GM21619 (cell line): ENCODE measurements at regions not wholly inside any gene's neighbourhood (a gene's known extent, or its start where the extent isn't known, plus 50 kb on each side); places are given as distances from the start of the nearest gene placed in this dataset.

Experiments used
- ATAC-seq: cut with Tn5 transposase; IDR thresholded peaks from one replicate; pipeline ENCODE4 v1.9.1; 2021; ENCODE audit not compliant: unreplicated experiment

DNA sequence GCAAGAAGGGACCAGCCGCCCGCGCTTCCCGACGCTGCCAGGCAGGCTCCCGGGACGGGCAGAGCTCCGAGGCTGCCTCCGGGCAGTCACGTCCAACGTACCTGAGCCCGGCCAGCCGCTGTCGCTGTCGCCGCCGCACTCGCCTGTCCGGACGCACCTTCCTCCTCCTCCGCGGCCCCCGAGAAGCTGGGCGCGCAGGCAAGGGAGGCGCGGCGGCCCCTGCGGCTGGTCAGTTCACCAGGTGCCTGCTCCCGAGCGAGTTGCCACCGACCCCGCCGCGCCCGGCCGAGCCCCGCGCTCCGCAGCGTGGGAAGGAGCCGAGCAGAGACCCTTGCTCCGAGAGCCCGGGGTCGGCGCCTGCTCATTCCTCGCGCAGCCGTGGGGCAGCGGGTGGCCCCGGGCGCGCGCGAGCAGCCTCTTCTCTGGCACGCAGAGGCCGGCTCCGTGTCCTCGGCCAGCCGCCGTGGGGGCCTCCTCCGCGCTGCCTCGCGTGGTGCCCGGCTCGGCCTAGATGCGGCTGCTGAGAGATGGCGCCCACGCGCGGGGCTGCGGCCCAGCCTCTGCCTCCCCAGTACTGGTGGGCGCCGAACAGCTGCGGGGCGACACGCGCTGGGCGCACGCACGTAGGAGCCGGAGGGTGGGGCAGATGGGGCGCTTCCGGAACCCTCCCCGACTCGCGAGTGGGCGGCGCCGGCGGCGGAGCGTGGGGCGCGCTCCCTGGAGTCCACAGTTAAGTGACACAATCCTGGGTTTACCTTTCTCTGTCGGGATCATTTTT, 419.4 kb downstream of the UQCRFS1 start:
- ATAC-seq, result no peak

DNA sequence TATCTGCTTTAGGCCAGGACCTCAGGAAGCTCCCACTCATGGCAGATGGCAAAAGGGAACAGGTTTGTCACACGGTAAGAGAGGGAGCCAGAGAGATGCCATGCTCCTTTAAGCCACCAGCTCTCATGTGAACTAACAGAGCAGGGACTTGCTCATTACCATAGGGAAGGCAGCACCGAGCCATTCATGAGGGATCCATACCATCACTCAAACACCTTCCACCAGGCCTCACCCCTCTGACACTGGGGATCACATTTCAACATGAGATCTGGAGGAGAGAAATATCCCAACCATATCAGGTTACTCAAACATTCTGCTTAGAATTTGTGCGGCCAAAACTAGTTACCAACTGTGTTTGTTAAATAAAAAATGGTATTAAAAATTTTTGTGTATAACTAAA, 427.0 kb downstream of the UQCRFS1 start:
- no peak for ATAC-seq

DNA sequence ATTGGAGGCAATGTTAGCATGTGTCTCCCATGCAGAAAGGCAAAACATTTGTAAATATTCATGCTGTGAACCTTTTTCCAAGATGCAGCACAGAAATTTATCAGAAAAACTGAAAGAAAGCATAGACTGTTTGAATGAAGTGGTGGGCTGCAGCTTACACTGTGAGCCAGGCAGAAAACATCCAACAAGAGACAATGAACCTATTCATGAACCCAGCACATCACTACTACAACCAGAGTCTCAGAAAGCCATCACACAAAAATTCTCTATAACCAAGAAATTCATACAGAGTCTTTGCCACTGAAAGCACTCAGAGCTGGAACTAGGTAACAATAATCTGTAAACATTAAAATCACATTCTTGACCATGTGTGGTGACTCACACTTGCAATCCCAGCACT, 448.9 kb downstream of the UQCRFS1 start:
- no peak for ATAC-seq

DNA sequence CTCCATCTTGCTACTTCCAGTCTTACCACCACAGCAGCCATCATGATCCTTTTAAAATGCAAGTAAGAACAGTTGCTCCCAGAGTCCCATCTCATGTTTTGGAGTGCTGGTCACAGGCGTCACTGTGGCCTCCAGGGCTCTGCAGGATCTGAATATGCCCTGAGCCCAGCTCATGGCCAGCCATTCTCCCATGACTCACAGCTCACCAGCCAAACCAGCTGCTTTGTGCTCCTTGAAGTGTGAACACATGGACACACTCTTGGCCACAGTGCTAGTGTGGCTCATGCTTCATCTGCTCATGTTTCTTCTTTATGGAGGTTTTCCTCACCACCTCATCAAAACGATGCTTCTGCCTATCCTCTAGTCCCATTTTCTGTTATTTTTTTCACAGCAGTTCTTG, 466.5 kb downstream of the UQCRFS1 start:
- no peak for ATAC-seq

DNA sequence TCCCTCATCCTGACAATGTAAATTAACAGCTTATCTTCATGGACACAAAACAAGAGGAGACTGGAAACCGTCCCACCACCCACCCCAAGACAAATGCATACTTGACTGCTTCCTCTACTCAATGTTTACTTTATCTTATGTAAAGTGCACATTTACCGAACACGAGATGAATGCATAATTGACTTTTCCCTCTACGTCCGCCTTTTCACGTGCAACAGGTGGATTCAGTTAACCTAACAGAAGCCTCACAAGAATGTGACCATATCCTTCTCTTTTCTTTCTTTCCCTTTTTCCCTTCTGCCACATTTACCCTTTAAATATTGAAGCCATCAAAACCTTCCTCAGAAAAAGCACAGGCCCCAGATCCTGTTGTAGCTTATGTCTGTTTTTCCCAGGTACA, 468.0 kb downstream of the UQCRFS1 start:
- no peak for ATAC-seq

DNA sequence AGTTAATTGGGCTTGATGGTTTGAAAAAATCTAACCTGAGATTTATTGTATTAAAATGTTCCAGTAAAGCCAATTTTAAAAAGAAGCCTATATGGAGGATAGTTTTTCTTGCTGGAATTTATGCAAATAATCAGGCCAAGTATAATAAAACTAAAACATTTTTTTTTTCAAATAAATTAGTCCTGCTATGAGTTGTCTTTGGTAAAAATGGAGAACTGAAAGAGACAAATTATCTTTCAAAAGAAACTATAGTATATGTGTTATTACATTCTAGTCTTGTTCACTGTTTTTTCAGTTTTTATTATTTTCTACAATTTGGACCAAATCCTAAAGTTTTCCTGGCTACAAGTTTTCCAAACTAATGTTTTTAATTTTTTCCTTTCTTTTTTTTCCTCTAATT, 468.9 kb downstream of the UQCRFS1 start:
- ATAC-seq, result no peak

DNA sequence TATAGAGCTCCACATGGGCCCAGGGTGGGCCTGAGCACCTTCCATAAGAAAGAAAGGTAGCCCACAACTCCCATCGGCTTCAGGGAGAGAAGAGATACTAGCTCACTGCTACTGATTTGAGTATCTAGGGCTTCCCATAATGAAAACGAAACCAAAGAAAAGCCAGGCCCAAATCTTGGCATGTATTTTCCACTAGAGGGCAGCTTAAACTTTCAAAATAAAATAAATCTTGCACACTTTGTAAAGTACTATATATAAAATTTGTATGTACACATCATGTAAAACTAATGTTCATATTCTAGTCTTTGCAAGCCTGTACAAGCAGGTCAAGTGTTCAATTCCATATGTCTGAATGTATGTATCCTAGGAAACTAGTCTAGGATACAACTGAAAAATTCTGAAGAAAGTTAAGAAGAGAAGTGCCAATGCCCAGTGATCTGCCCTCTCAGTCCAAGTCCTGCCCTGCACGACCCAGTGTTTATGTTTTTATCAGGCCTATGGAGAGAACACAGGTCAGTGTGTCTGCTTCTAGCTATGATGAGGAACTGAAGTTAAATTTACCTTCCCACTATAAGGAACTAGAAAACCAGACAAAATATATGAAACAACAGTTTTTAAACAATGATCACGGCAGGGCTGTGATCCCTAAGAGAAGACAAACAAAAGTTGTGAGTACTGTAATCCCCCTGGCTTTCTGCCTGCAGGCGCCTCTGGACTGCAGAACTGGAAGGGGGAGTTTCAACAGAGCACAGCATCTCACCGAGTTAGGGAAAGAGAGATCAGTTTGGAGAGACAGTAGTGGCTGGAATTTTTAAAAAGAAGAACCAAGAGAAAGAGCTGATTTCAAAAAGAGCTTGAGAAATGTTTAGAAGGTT, 475.7 kb downstream of the UQCRFS1 start:
- ATAC-seq, result no peak

DNA sequence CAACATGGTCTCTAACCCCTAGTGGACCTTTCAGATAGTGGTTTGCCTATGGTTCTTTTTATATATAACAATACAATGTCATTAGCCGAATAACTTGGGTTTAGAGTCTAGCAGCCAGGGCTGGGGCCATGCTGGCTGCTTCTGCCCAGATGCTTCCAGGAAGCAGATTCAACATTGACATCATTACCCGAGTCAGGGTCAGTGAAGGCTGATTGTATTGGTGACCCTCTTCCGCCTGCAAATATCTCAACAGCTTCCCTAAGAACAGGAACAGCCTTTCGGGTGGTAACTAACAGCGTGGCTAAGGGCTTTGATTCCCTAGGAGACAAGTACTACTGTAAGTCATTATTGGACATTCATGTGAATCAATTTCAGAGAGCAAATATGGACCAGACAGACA, 476.4 kb downstream of the UQCRFS1 start:
- no peak for ATAC-seq

DNA sequence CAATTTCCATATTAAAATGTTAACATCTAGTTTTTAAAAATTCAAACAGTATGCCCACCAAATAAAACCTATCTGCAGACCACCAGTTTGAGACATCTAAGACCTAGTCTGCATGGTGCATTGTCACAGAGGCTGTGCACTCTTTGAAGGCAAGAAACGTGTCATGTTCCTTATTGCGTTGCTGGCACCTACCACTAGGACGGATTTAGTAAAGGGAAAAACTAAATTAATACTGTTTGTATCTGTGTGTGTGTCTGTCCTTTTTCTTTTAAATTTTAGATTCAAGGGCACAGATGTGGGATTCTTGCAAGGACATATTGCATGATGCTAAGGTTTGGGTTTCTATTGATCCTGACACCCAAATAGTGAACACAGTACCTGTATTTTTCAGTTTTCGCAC, 481.4 kb downstream of the UQCRFS1 start:
- no peak for ATAC-seq

DNA sequence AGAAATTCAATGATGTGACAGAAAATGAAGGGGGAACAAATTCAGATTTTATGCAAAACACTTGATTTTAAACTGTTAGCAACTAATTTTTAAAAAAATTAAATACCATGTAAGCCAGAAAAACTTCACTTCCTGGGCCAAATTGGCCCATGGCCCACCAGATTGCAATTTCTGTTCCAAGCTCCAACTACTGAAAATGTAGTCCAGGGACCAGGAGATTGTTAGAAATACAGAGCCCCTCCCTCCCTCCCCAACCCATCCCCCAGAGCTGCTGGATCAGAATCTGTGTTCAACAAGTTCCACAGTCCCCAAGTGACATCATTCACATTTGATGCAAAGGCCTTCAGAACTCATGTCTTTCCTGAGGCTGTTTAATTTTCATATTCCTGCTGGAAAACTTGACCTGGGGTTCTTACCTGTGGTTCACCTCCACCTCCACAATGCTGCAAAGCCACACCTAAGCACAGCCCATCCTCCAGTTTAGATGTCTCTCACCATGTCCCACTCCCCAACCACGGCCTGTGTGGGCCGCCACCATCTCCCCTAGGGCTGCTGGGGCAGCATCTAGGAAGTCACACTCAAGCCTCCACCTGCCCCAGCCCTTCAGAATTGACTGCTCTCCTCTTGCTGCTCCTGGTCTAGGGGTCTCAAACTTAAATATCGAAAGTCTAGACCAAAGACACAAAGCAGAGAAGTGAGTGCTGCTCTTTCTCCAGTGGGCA, 482.0 kb downstream of the UQCRFS1 start:
- no peak for ATAC-seq

DNA sequence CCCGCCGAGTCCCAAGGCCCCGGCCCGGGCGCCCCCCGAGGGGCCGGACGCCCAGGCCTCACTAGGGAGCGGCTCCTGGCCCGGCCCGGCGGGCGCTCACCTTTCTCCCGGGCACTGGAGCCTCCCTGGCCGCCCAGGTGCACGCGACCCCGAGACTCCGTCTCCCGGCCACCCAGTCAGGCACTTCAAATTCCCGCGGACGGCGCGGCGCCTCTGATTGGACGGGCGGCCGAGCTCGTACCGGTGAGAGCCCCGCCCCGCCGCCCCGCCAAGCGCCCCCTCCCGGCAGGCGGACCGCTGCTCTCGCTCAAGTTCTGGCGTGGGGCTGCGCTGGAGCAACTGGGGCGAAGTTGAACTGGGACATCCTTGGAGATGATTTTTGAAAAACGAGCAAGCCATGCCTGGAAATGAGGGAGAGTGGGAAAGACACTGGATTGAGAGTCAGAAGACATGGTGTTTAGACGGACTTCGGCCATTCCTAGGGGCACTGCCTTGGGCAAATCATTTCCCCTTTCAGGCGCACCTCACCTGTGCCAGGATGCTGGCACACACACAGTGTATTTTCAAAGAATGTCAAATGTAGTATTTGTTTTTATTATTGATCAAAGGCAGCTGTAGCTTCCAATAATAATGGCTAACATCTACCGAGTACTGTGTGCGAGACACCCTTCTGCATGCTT, 485.3 kb downstream of the UQCRFS1 start:
- ATAC-seq, result no peak

DNA sequence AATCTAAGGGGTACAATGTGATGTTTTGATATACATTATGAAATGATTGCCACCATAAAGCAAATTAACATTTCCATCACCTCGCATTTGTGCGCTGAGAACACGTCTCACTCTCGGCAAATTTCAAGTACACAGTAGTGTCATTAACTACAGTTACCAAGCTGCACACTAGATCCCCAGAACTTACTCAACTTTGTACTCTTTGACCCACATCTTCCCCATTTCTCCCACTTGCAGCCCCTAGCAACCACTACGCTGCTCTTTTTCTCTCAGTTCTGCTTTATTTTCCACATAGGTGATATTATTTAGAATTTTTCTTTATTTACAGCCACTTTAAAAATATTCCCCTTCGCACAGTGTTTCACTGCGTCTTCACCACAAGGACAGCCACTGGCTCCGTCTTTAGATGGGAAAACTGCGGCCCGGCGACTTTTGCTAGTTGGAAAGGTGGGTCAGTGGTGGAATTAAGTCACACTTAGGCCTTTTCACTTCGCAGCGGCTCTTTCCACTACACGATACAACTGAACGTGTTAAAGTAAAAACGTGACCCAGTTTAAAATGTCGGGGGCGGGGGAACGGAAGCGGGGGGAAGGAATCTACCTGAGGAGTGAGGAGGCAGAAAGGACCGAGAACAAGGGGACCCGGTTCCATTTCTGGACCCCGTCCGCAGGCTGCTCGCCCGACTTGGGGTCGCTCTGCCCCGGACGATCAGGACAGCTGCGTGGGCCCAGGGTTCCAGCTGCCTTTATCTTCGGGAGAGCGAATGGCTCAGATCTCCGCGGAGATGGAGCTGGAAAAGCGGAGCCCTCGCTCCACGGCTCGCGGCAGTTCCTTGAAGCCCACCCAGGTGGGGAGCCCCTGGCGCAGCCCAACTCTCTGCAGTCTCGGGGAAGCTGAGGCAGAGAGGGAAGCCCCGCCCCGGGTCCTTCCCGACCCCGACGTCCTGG, 486.1 kb downstream of the UQCRFS1 start:
- ATAC-seq, result no peak

DNA sequence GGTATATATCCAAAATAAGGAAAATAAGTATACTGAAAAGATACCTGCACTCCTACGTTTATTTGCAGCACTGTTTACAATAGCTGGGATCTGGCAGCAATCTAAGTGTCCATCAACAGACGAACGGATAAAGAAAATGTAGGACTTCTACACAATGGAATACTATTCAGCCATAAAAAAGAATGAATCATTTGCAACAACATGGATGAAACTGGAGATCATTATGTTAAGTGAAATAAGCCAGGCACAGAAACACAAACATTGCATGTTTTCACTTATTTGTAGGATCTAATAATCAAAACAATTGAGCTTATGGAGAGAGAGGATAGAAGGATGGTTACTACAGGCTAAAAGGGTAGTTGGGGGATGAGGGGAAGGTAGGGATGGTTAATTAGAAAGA, 494.0 kb downstream of the UQCRFS1 start:
- ATAC-seq, result no peak

DNA sequence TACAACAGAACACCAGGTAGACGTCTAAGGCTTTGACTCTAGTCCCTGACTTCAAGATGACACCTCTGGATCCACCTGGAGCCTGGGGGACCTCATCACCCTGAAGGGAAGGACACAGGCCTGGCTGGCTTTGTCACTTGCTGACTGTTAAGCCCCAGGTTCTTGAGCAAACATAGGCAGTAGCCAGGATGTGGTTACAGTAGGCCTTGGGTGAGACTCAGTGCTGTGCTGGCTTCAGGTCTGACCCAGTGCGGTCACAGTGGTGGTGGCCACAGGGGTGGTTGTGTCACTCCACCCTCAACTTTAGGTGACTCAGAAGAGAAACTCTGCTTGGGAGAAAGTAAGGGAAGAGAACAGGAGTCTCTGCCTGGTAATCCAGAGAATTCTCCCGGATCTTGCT, 497.8 kb downstream of the UQCRFS1 start:
- ATAC-seq, result no peak

DNA sequence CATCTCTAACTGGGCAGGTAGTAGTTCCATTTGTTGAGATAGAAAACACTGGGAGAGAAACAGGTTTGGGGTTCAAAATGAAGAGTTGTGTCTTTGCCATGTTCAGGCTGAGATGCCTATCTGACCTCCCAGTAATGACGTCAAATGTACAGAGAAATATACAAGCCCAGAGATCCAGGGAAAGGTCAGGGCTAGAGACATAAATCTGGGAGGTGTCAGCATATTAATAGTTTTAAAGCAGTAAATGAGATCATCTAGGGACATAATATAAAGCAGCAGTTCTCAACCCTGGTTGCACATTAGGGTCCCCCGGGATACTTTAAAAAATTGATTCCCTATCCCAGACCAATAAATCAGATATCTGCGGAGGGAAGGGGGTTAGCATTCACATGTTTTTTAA, 501.5 kb downstream of the UQCRFS1 start:
- ATAC-seq, result no peak

DNA sequence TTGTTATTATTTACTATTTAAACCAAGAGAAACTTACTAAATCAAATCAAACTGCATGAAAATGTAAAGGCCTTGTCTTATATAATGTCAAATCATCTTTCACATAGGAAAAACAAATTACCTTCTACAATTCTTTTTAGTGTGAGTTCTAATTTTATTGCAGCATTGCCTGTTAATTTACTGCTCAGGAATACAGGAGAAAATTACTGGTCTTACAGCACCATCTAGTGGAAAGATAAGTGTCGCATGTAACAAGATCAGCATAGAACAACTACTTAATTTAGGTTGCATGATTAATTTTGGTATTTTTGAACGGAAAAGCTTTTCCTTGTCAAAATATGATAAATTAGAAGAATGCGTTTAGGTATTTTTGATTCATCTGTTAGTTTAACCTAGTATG, 502.7 kb downstream of the UQCRFS1 start:
- no peak for ATAC-seq

DNA sequence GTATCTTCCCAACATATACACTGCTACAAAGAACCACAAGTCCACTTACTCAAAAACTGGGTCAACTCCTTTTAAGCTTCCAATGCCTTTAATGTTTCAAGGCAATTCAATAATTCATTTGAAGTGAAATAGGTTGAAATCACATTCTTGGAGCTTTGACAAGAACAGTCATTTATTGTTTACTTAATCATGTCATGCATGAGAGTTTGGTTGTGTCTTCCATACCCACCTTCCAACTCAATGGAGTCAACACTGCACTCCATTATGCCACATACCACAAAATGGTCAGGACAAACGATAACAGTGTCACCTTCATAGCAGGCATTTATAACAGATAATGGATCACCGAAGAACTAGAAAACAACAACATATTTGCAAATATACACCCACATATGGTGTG, 506.3 kb downstream of the UQCRFS1 start:
- no peak for ATAC-seq

DNA sequence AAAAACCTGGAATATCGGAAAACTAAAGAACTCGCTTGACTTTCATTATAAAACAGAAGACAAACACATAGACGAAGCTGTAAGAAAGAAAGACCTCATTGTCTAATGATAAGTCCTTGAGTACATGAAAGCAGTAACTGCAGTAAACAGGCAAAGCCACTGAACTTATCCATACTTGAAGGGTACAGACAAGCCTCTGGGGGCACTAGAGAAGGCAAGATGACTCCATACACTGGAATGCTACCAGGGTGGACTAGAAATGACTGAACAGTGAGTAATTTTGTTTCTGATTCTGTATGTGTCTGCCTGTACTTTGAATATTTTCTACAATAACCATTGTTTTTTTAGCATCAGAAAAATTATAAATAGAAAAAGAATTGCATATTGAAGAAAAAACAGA, 507.9 kb downstream of the UQCRFS1 start:
- ATAC-seq, result no peak

DNA sequence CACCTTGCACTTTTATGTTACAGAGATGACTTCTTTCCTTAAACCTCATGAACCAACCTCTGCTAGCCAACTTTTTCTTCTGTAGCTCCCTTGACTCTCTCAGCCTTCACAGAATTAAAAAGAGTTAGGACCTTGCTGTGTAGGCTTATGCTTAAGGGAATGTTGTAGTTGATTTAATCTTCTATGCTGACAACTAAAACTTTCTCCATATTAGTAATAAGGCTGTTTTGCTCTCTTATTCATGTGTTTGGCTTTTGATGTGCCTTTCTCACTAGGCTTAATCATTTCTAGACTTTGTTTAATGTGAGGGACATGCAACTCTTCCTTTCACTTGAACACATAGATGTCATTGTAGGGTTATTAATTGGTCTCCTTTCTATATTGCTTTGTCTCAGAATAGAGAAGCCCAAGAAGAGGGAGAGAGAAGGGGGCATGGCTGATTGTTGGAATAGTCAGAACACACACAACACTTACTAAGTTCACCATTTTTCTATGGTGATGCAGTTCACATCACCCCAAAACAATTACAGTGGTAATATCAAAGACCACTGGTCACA, 509.5 kb downstream of the UQCRFS1 start:
- no peak for ATAC-seq

DNA sequence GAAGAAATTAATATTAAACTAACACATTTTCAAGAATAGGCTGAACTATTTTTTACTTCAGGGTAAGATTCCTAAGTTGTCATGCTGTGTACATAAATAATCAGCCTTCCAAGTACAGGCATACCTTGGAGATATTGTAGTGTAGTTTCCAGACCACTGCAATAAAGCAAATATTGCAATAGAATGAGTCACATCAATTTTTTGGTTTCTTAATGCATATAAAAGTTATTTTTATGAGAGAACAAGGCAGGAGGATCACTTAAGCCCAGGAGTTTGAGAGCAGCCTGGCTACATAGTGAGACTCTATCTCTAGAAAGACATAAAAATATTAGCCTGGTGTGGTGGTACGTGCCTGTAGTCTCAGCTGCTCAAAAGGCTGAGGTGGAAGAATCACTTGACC, 511.5 kb downstream of the UQCRFS1 start:
- ATAC-seq, result no peak
